ENCODE measurements at regions not wholly inside any gene's neighbourhood (a gene's known extent, or its start where the extent isn't known, plus 50 kb on each side); places are given as distances from the start of the nearest gene placed in this dataset.

DNA sequence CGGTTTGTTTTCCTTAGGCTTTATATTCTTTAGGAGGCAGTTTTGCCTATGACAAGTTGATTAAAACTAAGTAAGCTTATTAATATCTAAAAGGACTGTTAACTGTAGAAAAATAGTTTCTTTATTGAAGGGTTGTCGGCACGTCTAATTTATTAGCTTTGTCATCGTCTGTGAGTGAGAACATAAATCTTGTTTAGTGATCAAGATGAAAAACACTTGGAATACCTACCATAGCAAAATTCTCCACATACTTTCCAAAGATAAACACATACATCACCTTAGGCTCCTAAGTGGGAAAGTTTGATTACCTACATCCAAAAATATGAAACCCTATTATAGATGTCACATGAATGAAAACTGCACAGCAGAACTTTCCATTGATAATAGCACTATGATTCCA is 139.1 kb upstream of the BNIP2 start:
- no peak overlapping the region for H3K27ac Mint-ChIP-seq
- no peaks in the 10 kb centered on the region for H3K36me3 Mint-ChIP-seq (ENCODE audit: low read depth)
- peaks cover 6% of the 10 kb centered on the region for H3K9me3 Mint-ChIP-seq
- TF ChIP-seq, protein P1, sequence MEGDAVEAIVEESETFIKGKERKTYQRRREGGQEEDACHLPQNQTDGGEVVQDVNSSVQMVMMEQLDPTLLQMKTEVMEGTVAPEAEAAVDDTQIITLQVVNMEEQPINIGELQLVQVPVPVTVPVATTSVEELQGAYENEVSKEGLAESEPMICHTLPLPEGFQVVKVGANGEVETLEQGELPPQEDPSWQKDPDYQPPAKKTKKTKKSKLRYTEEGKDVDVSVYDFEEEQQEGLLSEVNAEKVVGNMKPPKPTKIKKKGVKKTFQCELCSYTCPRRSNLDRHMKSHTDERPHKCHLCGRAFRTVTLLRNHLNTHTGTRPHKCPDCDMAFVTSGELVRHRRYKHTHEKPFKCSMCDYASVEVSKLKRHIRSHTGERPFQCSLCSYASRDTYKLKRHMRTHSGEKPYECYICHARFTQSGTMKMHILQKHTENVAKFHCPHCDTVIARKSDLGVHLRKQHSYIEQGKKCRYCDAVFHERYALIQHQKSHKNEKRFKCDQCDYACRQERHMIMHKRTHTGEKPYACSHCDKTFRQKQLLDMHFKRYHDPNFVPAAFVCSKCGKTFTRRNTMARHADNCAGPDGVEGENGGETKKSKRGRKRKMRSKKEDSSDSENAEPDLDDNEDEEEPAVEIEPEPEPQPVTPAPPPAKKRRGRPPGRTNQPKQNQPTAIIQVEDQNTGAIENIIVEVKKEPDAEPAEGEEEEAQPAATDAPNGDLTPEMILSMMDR (IDR thresholded peaks at IDR 0.05; ENCODE audit: unreplicated experiment in 3 of 3): no peak
- H3K27me3 Mint-ChIP-seq (ENCODE audit: low read depth): peaks cover 14% of the 10 kb centered on the region
- H3K4me1 Mint-ChIP-seq: no peaks in the 10 kb centered on the region
- H3K4me3 Mint-ChIP-seq: no peak overlapping the region

DNA sequence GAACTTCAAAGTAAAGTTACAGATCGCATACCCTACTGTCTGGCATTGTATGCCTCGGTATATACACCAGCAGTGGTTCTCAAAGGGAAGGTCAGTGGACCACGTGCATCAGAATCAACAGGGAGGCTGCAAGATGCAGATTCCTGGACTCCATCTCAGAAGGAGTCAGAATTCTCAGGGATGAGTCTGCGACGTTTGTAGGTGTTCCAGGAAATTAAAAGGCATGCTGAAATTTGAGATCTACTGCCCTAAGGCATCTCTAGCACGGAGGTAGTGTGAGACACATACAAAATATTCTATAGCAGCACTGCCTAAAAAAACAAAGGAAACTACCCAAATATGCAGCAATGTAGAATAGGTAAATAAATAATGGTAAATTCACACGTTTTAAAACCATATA is 136.8 kb upstream of the BNIP2 start:
- peaks cover 7% of the 10 kb centered on the region for H3K9me3 Mint-ChIP-seq
- no peak overlapping the region for H3K27ac Mint-ChIP-seq
- TF ChIP-seq, protein P1 (IDR thresholded peaks at IDR 0.05; ENCODE audit: unreplicated experiment in 3 of 3): no peak
- no peaks in the 10 kb centered on the region for H3K4me1 Mint-ChIP-seq
- H3K27me3 Mint-ChIP-seq (ENCODE audit: low read depth): peaks cover 17% of the 10 kb centered on the region
- no peak overlapping the region for H3K4me3 Mint-ChIP-seq
- no peaks in the 10 kb centered on the region for H3K36me3 Mint-ChIP-seq (ENCODE audit: low read depth)

DNA sequence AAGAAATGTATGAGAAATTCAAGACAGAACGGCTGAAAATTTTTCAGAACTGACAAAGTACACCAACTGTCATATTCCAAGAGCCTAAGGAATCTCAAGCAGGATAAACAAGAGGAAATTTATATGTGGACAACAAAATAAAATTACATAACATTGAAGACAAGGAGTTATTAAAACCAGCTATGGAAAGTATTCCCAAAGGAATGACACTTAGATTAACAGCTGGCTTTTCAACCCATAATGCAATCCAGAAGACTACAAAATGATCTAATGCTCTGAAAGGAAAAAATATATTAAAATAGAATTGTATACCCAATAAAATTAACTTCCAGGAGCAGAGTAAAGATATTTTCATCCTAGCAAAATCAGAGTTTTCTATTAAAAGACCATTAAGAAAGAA is 132.2 kb upstream of the BNIP2 start:
- TF ChIP-seq, protein P1 (IDR thresholded peaks at IDR 0.05; ENCODE audit: unreplicated experiment in 3 of 3): no peak
- peaks cover 17% of the 10 kb centered on the region for H3K4me1 Mint-ChIP-seq
- peaks cover 7% of the 10 kb centered on the region for H3K9me3 Mint-ChIP-seq
- H3K36me3 Mint-ChIP-seq (ENCODE audit: low read depth): no peaks in the 10 kb centered on the region
- peaks cover 34% of the 10 kb centered on the region for H3K27me3 Mint-ChIP-seq (ENCODE audit: low read depth)
- H3K4me3 Mint-ChIP-seq: no peak overlapping the region
- no peak overlapping the region for H3K27ac Mint-ChIP-seq

DNA sequence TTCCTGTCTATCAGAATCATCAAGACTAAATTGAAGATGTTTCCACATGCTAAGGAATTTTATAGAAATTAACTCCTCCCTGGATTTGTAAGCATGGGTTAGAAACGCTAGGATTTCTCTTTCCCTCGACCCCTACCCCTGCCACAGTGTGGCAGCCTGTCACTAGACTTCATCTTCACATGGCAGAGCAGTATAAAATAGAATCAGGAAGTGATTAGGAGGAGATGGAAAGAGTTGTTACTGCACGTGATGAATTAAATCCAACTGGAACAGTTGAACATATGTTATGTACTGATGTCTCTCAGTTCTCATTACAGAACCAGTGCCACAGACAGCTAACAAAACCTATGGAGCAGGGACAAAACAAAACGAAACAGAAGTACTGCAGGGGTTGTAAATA is 130.0 kb upstream of the BNIP2 start:
- H3K9me3 Mint-ChIP-seq: peaks cover 7% of the 10 kb centered on the region
- TF ChIP-seq, protein P1 (IDR thresholded peaks at IDR 0.05; ENCODE audit: unreplicated experiment in 3 of 3): no peak
- no peak overlapping the region for H3K4me3 Mint-ChIP-seq
- peaks cover 49% of the 10 kb centered on the region for H3K27me3 Mint-ChIP-seq (ENCODE audit: low read depth)
- no peaks in the 10 kb centered on the region for H3K36me3 Mint-ChIP-seq (ENCODE audit: low read depth)
- peaks cover 17% of the 10 kb centered on the region for H3K4me1 Mint-ChIP-seq
- H3K27ac Mint-ChIP-seq: no peak overlapping the region

DNA sequence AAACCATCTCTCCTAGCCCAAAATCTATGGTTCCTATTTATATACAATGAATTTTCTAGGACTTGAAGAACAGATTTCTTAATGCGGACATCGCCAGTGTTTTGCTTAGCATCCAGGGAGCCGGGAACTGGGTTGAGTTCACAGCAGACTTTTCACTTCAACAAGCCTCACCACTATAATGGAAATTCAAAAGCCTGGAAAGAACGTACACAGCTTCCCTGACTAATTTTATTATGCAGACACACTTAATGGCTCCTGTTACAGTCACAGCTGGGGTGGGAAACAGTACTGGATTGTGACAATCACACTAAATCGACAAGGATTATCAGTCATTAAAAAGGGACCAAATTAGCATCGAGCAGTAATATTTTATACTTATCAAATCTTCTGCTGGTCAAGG is 129.2 kb upstream of the BNIP2 start:
- Mint-ChIP-seq H3K9me3 (peaks cover 2% of the 10 kb centered on the region), H3K27ac (no peak overlapping the region), H3K4me1 (peaks cover 17% of the 10 kb centered on the region), H3K27me3 (ENCODE audit: low read depth) (peaks cover 55% of the 10 kb centered on the region), H3K4me3 (no peak overlapping the region), H3K36me3 (ENCODE audit: low read depth) (no peaks in the 10 kb centered on the region)
- TF ChIP-seq, protein P1 (IDR thresholded peaks at IDR 0.05; ENCODE audit: unreplicated experiment in 3 of 3): no peak

DNA sequence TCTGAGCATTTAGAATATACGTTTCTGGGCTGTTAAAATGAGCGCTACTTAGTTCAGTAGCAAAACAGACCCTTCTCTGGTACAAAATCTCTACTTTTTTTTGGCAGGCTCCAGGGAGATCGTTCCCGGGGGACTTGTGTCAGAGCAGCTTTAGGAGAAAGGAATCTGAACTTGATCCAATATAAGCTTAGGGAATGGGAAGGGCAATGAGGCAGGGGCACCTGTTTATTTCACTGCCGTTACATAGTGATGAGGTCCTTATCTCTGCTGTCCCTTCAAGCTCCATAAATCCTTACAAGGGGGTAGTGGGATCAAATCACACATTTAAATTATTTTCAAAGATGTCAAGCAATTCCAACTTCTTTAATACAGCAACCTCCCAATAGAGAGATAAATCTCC is 128.7 kb upstream of the BNIP2 start:
- no peak overlapping the region for H3K4me3 Mint-ChIP-seq
- no peaks in the 10 kb centered on the region for H3K36me3 Mint-ChIP-seq (ENCODE audit: low read depth)
- TF ChIP-seq, protein P1 (IDR thresholded peaks at IDR 0.05; ENCODE audit: unreplicated experiment in 3 of 3): no peak
- peaks cover 59% of the 10 kb centered on the region for H3K27me3 Mint-ChIP-seq (ENCODE audit: low read depth)
- no peaks in the 10 kb centered on the region for H3K9me3 Mint-ChIP-seq
- no peak overlapping the region for H3K27ac Mint-ChIP-seq
- H3K4me1 Mint-ChIP-seq: peaks cover 17% of the 10 kb centered on the region
